ENCODE measurements at regions not wholly inside any gene's neighbourhood (a gene's known extent, or its start where the extent isn't known, plus 50 kb on each side); places are given as distances from the start of the nearest gene placed in this dataset.

GRCh38 chr1:185656663-185657062 lies 77.5 kb upstream of the HMCN1 start:
- H3K4me3 Mint-ChIP-seq (ENCODE audit: unreplicated experiment), result no peak overlapping the region
- H3K36me3 Mint-ChIP-seq (ENCODE audit: insufficient read depth, unreplicated experiment), result no peaks in the 10 kb centered on the region
- H3K4me3 ChIP-seq (ENCODE audit: low read depth, low read length), result no peak overlapping the region
- no peaks in the 10 kb centered on the region for H3K36me3 ChIP-seq (ENCODE audit: control insufficient read depth, insufficient read depth, low read length)
- no TSS peak for BruUV-seq (replicated peaks)
- intact Hi-C loops (cut with micrococcal nuclease; ENCODE audit: unreplicated experiment), result no loop called here
- ChIA-PET POLR2A (interaction anchor here (0.5 kb wide), 1 partner anchor 339 kb away, joined by 3 read pairs; no protein-coding TSS in a partner anchor), CTCF (no interaction called here)
- no peak overlapping the region for H3K27ac Mint-ChIP-seq (ENCODE audit: unreplicated experiment)
- no peak for DNase-seq
- H3K27me3 Mint-ChIP-seq (ENCODE audit: insufficient read depth, unreplicated experiment), result no peaks in the 10 kb centered on the region
- H3K9me3 ChIP-seq, result 0 out of 2 replicates have a peak, but pooled peaks cover 6% of the 10 kb centered on the region
- peaks cover 13% of the 10 kb centered on the region for H3K9me3 Mint-ChIP-seq (ENCODE audit: unreplicated experiment)
- peaks cover 7% of the 10 kb centered on the region for H3K4me1 Mint-ChIP-seq (ENCODE audit: low read depth, unreplicated experiment)
- H3K27me3 ChIP-seq (replicated peaks; ENCODE audit: control insufficient read depth, insufficient read depth, low read length), result no peaks in the 10 kb centered on the region
- H3K4me1 ChIP-seq, result peaks cover 15% of the 10 kb centered on the region
- TF ChIP-seq CTCF (IDR thresholded peaks at IDR 0.05; ENCODE audit: insufficient read depth in 1 of 2, low read depth in 1 of 2, low read length in 1 of 2, severe bottlenecking in 1 of 2, unreplicated experiment in 1 of 2), result no peak

DNA sequence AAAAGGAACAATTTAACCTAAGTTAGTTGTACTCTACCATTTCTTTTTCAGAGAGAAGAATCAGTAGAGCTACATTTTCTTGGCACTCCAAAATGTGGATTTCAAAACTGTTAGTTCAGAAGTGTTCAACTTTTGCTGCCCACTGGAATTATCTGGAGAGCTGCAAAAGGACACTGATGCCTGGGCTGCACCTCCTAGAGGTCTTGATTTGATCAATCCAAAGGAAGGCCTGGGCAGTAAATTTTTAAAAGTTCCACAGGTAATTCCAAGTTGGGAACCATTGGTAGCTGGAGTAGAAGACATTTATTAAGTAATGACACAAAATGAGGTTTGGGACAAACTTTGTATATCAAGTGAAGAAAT lies 79.3 kb upstream of the HMCN1 start:
- no TSS peak for BruUV-seq (replicated peaks)
- TF ChIP-seq CTCF (IDR thresholded peaks at IDR 0.05; ENCODE audit: insufficient read depth in 1 of 2, low read depth in 1 of 2, low read length in 1 of 2, severe bottlenecking in 1 of 2, unreplicated experiment in 1 of 2), result no peak
- POLR2A ChIA-PET, result no interaction called here
- Histone ChIP-seq H3K4me3 (ENCODE audit: low read depth, low read length) (no peak overlapping the region), H3K4me1 (peaks cover 15% of the 10 kb centered on the region), H3K27me3 (replicated peaks; ENCODE audit: control insufficient read depth, insufficient read depth, low read length) (no peaks in the 10 kb centered on the region), H3K36me3 (ENCODE audit: control insufficient read depth, insufficient read depth, low read length) (no peaks in the 10 kb centered on the region), H3K9me3 (peaks cover 6% of the 10 kb centered on the region; the same call in 1 of the 2 replicates)
- no peaks in the 10 kb centered on the region for H3K36me3 Mint-ChIP-seq (ENCODE audit: insufficient read depth, unreplicated experiment)
- CTCF ChIA-PET, result no interaction called here
- H3K27ac Mint-ChIP-seq (ENCODE audit: unreplicated experiment), result no peak overlapping the region
- intact Hi-C loops (cut with micrococcal nuclease; ENCODE audit: unreplicated experiment), result no loop called here
- H3K4me3 Mint-ChIP-seq (ENCODE audit: unreplicated experiment), result no peak overlapping the region
- H3K27me3 Mint-ChIP-seq (ENCODE audit: insufficient read depth, unreplicated experiment), result no peaks in the 10 kb centered on the region
- H3K9me3 Mint-ChIP-seq (ENCODE audit: unreplicated experiment), result peaks cover 23% of the 10 kb centered on the region
- H3K4me1 Mint-ChIP-seq (ENCODE audit: low read depth, unreplicated experiment), result peaks cover 15% of the 10 kb centered on the region
- DNase-seq, result no peak

DNA sequence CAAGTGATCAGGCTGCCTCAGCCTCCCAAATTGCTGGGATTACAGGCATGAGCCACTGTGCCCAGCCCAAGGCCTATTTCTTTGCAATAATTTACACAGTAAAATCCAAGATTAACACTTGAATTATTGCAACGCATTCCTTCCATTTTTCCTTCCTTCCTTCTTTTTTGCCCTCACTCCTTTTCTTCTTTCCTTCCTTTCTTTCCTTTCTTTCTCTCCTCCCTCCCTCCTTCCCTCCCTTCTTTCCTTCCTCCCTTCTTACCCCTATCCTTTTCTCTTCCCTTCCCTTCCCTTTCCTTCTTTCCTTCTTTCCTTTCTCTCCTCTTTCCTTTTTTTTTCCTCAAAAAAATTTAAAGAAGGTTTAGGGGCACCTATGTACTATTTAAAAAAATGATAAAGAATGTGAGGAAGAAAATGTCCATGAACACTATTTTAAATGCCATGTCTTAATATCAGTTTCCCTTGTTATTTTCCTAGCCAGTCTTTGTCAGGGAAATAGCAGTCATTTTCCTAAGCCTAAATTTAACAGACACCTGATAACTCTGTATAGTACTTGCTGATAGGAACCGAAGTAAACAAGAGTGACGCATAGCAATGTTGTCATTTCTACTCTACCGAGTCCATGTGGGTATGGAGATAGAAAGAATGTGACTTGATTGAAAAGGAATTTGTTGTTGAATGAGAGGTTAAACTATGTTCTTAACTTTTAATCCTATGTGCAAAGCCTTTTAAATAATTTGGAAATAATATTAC lies 79.8 kb upstream of the HMCN1 start:
- H3K27ac Mint-ChIP-seq (ENCODE audit: unreplicated experiment), result peak overlapping the region; percentile 29
- no peaks in the 10 kb centered on the region for H3K27me3 ChIP-seq (replicated peaks; ENCODE audit: control insufficient read depth, insufficient read depth, low read length)
- H3K4me3 Mint-ChIP-seq (ENCODE audit: unreplicated experiment), result no peak overlapping the region
- DNase-seq, result no peak
- H3K9me3 Mint-ChIP-seq (ENCODE audit: unreplicated experiment), result peaks cover 28% of the 10 kb centered on the region
- no peaks in the 10 kb centered on the region for H3K36me3 ChIP-seq (ENCODE audit: control insufficient read depth, insufficient read depth, low read length)
- BruUV-seq (replicated peaks), result no TSS peak
- H3K9me3 ChIP-seq, result peaks cover 6% of the 10 kb centered on the region
- peaks cover 15% of the 10 kb centered on the region for H3K4me1 ChIP-seq
- TF ChIP-seq CTCF (IDR thresholded peaks at IDR 0.05; ENCODE audit: insufficient read depth in 1 of 2, low read depth in 1 of 2, low read length in 1 of 2, severe bottlenecking in 1 of 2, unreplicated experiment in 1 of 2), result no peak
- H3K4me1 Mint-ChIP-seq (ENCODE audit: low read depth, unreplicated experiment), result peaks cover 20% of the 10 kb centered on the region
- POLR2A ChIA-PET, result no interaction called here
- CTCF ChIA-PET, result no interaction called here
- intact Hi-C loops (cut with micrococcal nuclease; ENCODE audit: unreplicated experiment), result no loop called here
- H3K4me3 ChIP-seq (ENCODE audit: low read depth, low read length), result no peak overlapping the region
- H3K27me3 Mint-ChIP-seq (ENCODE audit: insufficient read depth, unreplicated experiment), result no peaks in the 10 kb centered on the region
- no peaks in the 10 kb centered on the region for H3K36me3 Mint-ChIP-seq (ENCODE audit: insufficient read depth, unreplicated experiment)
